Aorta (tissue), 5 donors: ENCODE measurements at regions not wholly inside any gene's neighbourhood (a gene's known extent, or its start where the extent isn't known, plus 50 kb on each side); places are given as distances from the start of the nearest gene placed in this dataset.

Experiments
- ATAC-seq: fragments of 200-7000 bp; cut with Tn5 transposase; one replicate; pipeline ENCODE4 v1.9.1; 2022; ENCODE audit warnings: moderate library complexity; ENCODE audit not compliant: low FRiP score
- DNase-seq, 2 donors: peaks; one replicate each; pipeline ENCODE4 v3.0.0-alpha.2; 2020
- H3K27ac ChIP-seq, 2 donors: one replicate each; pipeline ENCODE4 v1.5.1; 2013; ENCODE audit warnings: low read length in 2 of 2, mild to moderate bottlenecking in 2 of 2, moderate library complexity in 2 of 2, control low read depth in 1 of 2, inconsistent platforms in 1 of 2, low read depth in 1 of 2
- H3K27me3 ChIP-seq, 2 donors: one replicate each; pipeline ENCODE4 v1.6.1; 2013; ENCODE audit warnings: control low read depth in 1 of 2, low read length in 1 of 2, mild to moderate bottlenecking in 1 of 2, moderate library complexity in 1 of 2; ENCODE audit not compliant: insufficient read depth in 2 of 2, control insufficient read depth in 1 of 2
- H3K36me3 ChIP-seq, 2 donors: one replicate each; pipeline ENCODE4 v1.6.1; 2013; ENCODE audit warnings: control low read depth in 1 of 2, low read length in 1 of 2, mild to moderate bottlenecking in 1 of 2; ENCODE audit not compliant: insufficient read depth in 2 of 2, control insufficient read depth in 1 of 2
- H3K4me1 ChIP-seq, 2 donors: one replicate each; pipeline ENCODE4 v1.6.1; 2013; ENCODE audit warnings: low read length in 2 of 2, control low read depth in 1 of 2, mild to moderate bottlenecking in 1 of 2, moderate library complexity in 1 of 2; ENCODE audit not compliant: insufficient read depth in 2 of 2, control insufficient read depth in 1 of 2
- H3K4me3 ChIP-seq, 2 donors: one replicate each; pipeline ENCODE4 v1.5.1; 2013; ENCODE audit warnings: low read length in 2 of 2, control low read depth in 1 of 2, mild to moderate bottlenecking in 1 of 2
- H3K9me3 ChIP-seq: one replicate; pipeline ENCODE4 v1.6.1; 2013; ENCODE audit warnings: mild to moderate bottlenecking, low read length; ENCODE audit not compliant: control insufficient read depth
- WGBS, 2 donors: extraction: QIAGEN DNeasy Blood & Tissue Kit; methylation state at CpG; one replicate each; pipeline ENCODE4 v1.1.7; 2013; 5-methylcytosine and 5-hydroxymethylcytosine counted together
- intact Hi-C, 2 donors: fragments of 100-400 bp; cut with DNase I; formaldehyde crosslinking; loops; one replicate each; pipeline versions ENCODE4 v1.14.2 to v1.15.0; 2022
- donor health status: healthy with polysubstance abuse.
- donor health status: Bipolar disorder and iron deficiency.
- donor health status: DM: no; HTN: no; CAD: no.
- donor health status: DM: no; HTN: no; CAD: no.
- donor health status: DM: yes; HTN: yes; CAD: no.

GRCh38 chr12:70186436-70186835 is 56.8 kb upstream of the CNOT2 start:
- ATAC-seq (no peak), DNase-seq (no peak)
- intact Hi-C loops = no loop called here
- Histone ChIP-seq H3K27ac (no peak overlapping the region), H3K36me3 (no peaks in the 10 kb centered on the region), H3K9me3 (no peaks in the 10 kb centered on the region), H3K4me1 (no peaks in the 10 kb centered on the region), H3K27me3 (no peaks in the 10 kb centered on the region), H3K4me3 (no peak overlapping the region)
- WGBS, 2 donors = 94 to 96% methylated on average over 3 of the region's 3 CpGs

- H3K27ac ChIP-seq = no peak overlapping the region
- ATAC-seq (no peak), DNase-seq (no peak)
These were observed 52.8 kb upstream of the CNOT2 start for GRCh38 chr12:70190262-70191010.

More at GRCh38 chr12:70190262-70191010, 52.8 kb upstream of the CNOT2 start:
- no peaks in the 10 kb centered on the region for H3K9me3 ChIP-seq
- H3K4me1 ChIP-seq = no peaks in the 10 kb centered on the region
- no peaks in the 10 kb centered on the region for H3K36me3 ChIP-seq
- 90 to 98% methylated on average over 1 of the region's 1 CpG for WGBS, 2 donors
- no peaks in the 10 kb centered on the region for H3K27me3 ChIP-seq
- intact Hi-C loops = no loop called here
- no peak overlapping the region for H3K4me3 ChIP-seq
